Ishikawa (cell line): ENCODE measurements at regions not wholly inside any gene's neighbourhood (a gene's known extent, or its start where the extent isn't known, plus 50 kb on each side); places are given as distances from the start of the nearest gene placed in this dataset.

Experiments
- CEBPB ChIP-seq: IDR thresholded peaks from 2 replicates; pipeline ENCODE4 v1.6.1; 2012
- CREB1 ChIP-seq: IDR thresholded peaks from 2 replicates; pipeline ENCODE4 v1.6.1; 2012; ENCODE audit warnings: low read depth
- EGR1 ChIP-seq: IDR thresholded peaks from 2 replicates; pipeline ENCODE4 v1.6.1; 2012
- EP300 ChIP-seq: IDR thresholded peaks from 2 replicates; pipeline ENCODE4 v1.6.1; 2012; ENCODE audit warnings: borderline replicate concordance
- FOXM1 ChIP-seq: IDR thresholded peaks from 2 replicates; pipeline ENCODE4 v1.6.1; 2012; ENCODE audit warnings: low read depth, borderline replicate concordance
- NFIC ChIP-seq: IDR thresholded peaks from 2 replicates; pipeline ENCODE4 v1.6.1; 2012
- RAD21 ChIP-seq: IDR thresholded peaks from 2 replicates; pipeline ENCODE4 v1.6.1; 2012; ENCODE audit warnings: low read depth
- TAF1 ChIP-seq: IDR thresholded peaks from 2 replicates; pipeline ENCODE4 v1.6.1; 2012; ENCODE audit warnings: low read depth, mild to moderate bottlenecking
- TCF12 ChIP-seq: IDR thresholded peaks from 2 replicates; pipeline ENCODE4 v1.6.1; 2012; ENCODE audit warnings: low read depth
- TEAD4 ChIP-seq: IDR thresholded peaks from 2 replicates; pipeline ENCODE4 v1.6.1; 2012
- YY1 ChIP-seq: IDR thresholded peaks from 2 replicates; pipeline ENCODE4 v1.6.1; 2012; ENCODE audit warnings: low read depth
- ZBTB7A ChIP-seq: IDR thresholded peaks from 2 replicates; pipeline ENCODE4 v1.6.1; 2012; ENCODE audit warnings: low read depth
- TF ChIP-seq, protein P1 (sequence below): IDR thresholded peaks from 2 replicates; pipeline ENCODE4 v1.6.1; 2012
- TF ChIP-seq, protein P2 (sequence below): IDR thresholded peaks from 2 replicates; pipeline ENCODE4 v1.6.1; 2012; ENCODE audit warnings: low read depth, mild to moderate bottlenecking
- TF ChIP-seq, protein P3 (sequence below): IDR thresholded peaks from 2 replicates; pipeline ENCODE4 v1.6.1; 2012

DNA sequence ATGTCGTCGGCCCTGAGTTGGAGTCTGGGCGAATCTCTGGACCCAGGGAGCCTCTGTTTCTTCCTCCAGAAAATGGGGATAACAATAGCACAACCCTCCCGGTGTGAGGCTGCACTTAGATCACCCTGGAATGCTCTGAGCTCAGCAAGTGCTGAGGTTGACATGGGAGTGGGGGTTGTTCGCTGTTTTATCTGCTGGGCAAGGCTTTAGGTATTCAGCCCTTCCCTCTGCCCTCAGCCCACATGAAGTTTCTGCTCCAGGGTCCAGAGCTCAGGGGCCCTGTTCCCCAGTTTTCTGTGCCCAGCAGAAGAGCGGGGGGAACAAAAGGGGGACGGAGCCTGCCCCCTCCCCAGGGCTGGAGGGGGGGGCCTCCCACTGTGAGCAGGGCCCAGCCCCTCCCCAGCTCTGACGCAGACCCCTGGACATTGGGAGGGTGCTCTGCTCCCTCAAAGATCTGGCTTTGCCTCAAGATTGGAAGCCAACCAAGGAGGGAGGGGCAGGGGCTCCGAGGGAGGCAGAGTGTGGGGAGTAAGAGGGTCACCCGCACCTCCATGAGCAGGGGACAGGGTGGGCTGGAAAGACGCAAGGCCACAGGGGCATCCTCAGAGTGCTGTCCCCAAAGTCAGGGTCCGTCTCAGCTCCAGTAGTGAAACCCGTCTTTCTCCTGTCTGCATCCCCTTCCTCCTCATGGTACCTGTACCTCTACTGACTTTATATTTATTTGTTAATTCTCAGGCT, 215.6 kb downstream of the C9orf50 start:
- TF ChIP-seq FOXM1 (no peak), TEAD4 (0 out of 2 replicates have a peak, but pooled peaks have one; percentile 21)

DNA sequence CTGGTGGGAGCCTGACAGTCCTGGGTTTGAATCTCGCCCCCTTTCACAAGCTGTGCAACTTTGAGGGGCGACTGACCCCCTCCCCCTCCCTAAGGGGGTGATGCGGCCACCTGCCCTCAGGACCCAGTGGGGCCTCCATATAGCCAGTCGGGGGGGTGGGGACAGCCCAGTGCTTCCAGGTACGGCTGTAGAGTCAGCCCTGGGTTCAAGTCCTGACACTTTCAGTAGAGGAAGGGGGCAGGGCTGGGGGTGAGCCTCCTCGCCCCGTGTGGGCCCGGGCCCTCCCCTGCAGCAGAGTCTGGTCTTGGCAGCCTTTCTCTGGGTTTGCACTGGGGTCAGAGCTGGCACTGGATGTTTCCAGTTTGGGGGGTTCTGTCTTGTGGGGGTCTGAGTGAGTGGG, 216.3 kb downstream of the C9orf50 start:
- TF ChIP-seq, protein P1, sequence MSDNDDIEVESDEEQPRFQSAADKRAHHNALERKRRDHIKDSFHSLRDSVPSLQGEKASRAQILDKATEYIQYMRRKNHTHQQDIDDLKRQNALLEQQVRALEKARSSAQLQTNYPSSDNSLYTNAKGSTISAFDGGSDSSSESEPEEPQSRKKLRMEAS: no peak
- TF ChIP-seq CEBPB (no peak), EGR1 (no peak), TAF1 (no peak), EP300 (no peak), FOXM1 (no peak), CREB1 (no peak), TEAD4 (no peak)

DNA sequence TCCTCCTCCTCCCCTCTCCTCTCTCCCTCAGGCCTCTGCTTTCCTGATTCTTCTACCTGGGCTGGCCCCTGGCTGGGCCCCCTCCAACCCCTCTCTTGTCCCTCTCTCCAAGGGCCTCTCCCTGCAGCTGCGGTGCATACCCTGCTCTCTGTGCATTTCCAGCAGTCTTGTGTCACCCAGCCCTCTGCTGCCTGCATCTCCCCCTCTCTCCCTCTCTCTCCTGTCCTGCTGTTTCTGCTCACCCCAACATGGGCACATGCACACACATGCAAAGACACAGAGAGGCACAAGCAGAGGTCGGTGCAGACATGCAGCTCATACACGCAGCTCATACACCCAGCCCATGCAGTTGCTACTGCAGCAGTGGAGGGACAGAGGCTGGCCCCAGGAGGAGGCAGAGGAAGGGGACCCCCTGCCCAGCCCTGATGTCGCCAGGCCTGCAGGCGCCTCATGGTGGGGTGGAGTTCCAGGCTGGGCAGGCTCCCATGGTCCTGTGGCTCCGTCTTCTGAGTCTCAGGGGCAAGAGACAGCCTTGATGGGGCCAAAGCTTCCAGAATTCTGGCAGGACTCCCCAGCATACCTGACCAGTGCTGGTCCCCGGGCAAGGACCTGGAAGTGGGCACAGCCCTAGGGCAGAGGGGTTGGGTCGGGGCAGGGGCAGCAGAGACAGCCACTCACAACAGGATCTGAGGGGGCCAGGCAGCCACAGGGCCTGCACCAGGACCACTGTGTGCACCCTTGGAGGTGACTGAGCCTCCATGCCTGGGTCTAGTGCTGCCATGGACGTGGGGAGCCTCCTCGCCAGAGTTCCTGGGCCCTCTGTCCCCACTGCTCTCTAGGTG, 216.9 kb downstream of the C9orf50 start:
- no peak for TF ChIP-seq CREB1
- no peak for TF ChIP-seq TCF12
- TF ChIP-seq YY1: no peak
- TF ChIP-seq, protein P2, sequence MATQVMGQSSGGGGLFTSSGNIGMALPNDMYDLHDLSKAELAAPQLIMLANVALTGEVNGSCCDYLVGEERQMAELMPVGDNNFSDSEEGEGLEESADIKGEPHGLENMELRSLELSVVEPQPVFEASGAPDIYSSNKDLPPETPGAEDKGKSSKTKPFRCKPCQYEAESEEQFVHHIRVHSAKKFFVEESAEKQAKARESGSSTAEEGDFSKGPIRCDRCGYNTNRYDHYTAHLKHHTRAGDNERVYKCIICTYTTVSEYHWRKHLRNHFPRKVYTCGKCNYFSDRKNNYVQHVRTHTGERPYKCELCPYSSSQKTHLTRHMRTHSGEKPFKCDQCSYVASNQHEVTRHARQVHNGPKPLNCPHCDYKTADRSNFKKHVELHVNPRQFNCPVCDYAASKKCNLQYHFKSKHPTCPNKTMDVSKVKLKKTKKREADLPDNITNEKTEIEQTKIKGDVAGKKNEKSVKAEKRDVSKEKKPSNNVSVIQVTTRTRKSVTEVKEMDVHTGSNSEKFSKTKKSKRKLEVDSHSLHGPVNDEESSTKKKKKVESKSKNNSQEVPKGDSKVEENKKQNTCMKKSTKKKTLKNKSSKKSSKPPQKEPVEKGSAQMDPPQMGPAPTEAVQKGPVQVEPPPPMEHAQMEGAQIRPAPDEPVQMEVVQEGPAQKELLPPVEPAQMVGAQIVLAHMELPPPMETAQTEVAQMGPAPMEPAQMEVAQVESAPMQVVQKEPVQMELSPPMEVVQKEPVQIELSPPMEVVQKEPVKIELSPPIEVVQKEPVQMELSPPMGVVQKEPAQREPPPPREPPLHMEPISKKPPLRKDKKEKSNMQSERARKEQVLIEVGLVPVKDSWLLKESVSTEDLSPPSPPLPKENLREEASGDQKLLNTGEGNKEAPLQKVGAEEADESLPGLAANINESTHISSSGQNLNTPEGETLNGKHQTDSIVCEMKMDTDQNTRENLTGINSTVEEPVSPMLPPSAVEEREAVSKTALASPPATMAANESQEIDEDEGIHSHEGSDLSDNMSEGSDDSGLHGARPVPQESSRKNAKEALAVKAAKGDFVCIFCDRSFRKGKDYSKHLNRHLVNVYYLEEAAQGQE: no peak
- no peak for TF ChIP-seq TEAD4
- TF ChIP-seq, protein P1: no peak
- no peak for TF ChIP-seq EGR1
- TF ChIP-seq CEBPB: no peak
- no peak for TF ChIP-seq RAD21
- TF ChIP-seq FOXM1: no peak
- no peak for TF ChIP-seq ZBTB7A
- TF ChIP-seq, protein P3, sequence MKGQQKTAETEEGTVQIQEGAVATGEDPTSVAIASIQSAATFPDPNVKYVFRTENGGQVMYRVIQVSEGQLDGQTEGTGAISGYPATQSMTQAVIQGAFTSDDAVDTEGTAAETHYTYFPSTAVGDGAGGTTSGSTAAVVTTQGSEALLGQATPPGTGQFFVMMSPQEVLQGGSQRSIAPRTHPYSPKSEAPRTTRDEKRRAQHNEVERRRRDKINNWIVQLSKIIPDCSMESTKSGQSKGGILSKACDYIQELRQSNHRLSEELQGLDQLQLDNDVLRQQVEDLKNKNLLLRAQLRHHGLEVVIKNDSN: no peak
- TF ChIP-seq TAF1: no peak
- no peak for TF ChIP-seq EP300
- no peak for TF ChIP-seq NFIC

DNA sequence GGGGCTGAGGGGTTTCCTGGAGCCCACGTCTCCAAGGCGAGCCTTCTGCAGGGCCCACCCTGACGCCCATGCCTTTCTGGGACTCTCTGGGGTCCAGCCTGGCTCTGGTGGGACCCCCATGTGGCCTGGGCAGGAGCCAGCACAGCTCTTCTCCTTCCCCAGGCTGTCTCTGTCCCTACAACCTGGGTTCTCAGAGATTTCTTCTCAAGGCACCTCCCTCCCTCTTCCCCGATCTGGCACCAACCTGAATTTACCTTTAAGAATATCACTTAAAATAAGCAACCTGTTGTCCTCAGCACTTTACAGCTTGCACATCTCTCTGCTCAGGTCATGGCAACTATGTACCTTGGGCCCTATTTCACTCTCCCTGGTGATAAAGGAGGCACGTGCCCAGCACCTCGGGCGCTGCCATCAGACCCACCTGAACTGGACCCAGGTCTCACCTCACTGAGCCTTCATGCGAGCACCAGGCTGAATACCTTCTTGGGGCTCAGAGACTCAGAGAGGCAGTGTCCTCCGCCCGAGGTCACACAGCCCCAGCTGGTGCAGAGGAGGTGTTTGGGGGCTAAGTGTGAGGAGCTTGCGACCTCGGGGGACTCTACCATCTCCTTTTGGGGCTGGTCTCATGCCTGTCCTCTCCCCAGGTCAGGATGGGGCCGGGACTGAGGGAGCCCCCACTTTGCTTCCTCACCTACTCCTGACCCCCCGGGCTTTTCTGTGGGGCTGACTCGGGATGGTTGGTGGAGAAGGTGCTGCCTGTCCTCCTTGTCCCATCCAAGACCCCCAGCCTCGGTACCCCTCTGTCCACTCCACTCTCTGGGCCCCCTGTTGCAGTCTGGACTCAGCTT, 217.7 kb downstream of the C9orf50 start:
- TF ChIP-seq, protein P2: no peak
- TF ChIP-seq, protein P3: no peak
- no peak for TF ChIP-seq EP300
- TF ChIP-seq RAD21: no peak
- no peak for TF ChIP-seq ZBTB7A
- no peak for TF ChIP-seq NFIC
- TF ChIP-seq CREB1: no peak
- TF ChIP-seq TEAD4: no peak
- no peak for TF ChIP-seq EGR1

DNA sequence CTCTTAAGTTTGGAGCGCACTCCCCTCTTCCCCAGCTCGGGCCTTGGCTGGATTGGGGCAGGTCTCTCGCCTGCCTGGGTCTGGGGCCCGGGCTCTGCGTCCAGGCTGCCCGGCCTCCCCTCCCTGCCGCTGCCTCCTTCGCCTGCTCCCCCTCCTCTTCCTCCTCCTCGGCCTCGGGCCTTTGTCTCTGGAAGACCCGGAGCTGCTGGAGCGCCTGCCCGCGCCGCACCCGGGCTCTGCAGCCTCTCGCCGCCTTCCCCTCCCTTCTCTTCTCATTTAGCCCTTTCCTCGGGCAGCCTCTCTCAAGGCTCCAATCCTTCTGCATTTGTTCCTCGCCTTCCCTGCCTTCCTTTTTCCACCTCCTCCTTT, 218.5 kb downstream of the C9orf50 start:
- TF ChIP-seq TAF1: no peak
- no peak for TF ChIP-seq FOXM1
- no peak for TF ChIP-seq EGR1
- TF ChIP-seq, protein P2: no peak
- TF ChIP-seq, protein P1: no peak
- no peak for TF ChIP-seq TEAD4
- TF ChIP-seq ZBTB7A: no peak
- no peak for TF ChIP-seq YY1
- no peak for TF ChIP-seq TCF12
- TF ChIP-seq NFIC: no peak
- TF ChIP-seq EP300: no peak
- no peak for TF ChIP-seq CREB1
- no peak for TF ChIP-seq RAD21
- TF ChIP-seq CEBPB: no peak
- TF ChIP-seq, protein P3: no peak
